ENCODE measurements at regions not wholly inside any gene's neighbourhood (a gene's known extent, or its start where the extent isn't known, plus 50 kb on each side); places are given as distances from the start of the nearest gene placed in this dataset.

DNA sequence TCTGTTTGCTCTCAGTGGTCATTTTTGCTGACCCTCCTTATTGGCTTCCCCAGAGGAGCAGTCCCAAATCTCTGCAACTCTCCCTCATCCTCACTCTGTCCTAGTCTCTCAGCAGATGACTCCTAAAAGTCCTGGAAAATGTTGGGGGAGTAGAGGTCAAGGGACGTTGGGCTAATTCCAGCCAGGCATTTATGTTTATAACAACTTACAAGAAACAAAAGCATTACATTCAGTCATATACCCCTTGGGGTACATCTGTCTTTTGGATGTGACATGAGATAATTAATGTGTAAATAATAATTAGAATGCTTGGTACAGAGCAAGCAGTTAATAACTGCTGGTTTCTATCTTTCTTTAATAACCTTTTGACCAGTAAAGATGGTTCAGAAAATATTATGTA is 176.2 kb downstream of the YTHDC2 start:
- TF ChIP-seq, protein P1, sequence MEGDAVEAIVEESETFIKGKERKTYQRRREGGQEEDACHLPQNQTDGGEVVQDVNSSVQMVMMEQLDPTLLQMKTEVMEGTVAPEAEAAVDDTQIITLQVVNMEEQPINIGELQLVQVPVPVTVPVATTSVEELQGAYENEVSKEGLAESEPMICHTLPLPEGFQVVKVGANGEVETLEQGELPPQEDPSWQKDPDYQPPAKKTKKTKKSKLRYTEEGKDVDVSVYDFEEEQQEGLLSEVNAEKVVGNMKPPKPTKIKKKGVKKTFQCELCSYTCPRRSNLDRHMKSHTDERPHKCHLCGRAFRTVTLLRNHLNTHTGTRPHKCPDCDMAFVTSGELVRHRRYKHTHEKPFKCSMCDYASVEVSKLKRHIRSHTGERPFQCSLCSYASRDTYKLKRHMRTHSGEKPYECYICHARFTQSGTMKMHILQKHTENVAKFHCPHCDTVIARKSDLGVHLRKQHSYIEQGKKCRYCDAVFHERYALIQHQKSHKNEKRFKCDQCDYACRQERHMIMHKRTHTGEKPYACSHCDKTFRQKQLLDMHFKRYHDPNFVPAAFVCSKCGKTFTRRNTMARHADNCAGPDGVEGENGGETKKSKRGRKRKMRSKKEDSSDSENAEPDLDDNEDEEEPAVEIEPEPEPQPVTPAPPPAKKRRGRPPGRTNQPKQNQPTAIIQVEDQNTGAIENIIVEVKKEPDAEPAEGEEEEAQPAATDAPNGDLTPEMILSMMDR (conservative IDR thresholded peaks at IDR 0.05; ENCODE audit: low read depth, low read length), result no peak
- no peak for TF ChIP-seq CHD1 (IDR thresholded peaks at IDR 0.05; ENCODE audit: low read depth, low read length)
